ENCODE measurements at regions not wholly inside any gene's neighbourhood (a gene's known extent, or its start where the extent isn't known, plus 50 kb on each side); places are given as distances from the start of the nearest gene placed in this dataset.

DNA sequence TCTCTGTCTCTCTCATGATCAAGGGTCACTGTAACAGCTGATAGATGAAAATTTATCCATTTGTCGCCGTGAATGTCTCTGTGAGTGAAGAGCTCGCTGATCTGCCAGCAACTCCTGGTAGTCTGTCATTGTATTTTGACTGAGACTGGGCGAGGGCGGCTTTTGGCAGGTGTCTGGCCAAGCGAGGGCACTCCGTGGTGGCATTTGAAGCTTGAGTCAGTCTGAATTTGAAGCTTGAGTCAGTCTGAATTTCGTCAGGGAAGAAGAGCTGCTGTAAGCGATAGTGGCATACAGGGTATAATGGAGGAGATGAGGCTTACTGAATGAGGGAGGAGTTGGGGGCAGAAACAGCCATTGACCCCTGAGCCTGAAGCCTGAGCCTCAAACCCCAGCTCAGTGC lies 56.8 kb upstream of the FAM181A start:
- TF ChIP-seq, protein P1, sequence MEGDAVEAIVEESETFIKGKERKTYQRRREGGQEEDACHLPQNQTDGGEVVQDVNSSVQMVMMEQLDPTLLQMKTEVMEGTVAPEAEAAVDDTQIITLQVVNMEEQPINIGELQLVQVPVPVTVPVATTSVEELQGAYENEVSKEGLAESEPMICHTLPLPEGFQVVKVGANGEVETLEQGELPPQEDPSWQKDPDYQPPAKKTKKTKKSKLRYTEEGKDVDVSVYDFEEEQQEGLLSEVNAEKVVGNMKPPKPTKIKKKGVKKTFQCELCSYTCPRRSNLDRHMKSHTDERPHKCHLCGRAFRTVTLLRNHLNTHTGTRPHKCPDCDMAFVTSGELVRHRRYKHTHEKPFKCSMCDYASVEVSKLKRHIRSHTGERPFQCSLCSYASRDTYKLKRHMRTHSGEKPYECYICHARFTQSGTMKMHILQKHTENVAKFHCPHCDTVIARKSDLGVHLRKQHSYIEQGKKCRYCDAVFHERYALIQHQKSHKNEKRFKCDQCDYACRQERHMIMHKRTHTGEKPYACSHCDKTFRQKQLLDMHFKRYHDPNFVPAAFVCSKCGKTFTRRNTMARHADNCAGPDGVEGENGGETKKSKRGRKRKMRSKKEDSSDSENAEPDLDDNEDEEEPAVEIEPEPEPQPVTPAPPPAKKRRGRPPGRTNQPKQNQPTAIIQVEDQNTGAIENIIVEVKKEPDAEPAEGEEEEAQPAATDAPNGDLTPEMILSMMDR (IDR thresholded peaks at IDR 0.05; ENCODE audit: control extremely low read depth, extremely low read depth, low read depth, missing control alignments) = no peak
- ChIA-PET POLR2A (no interaction called here), CTCF (interaction anchor here (0.9 kb wide), 1 partner anchor 23 kb away, joined by 3 read pairs; no protein-coding TSS in a partner anchor)
- no peak for DNase-seq (ENCODE audit: extremely low spot score)

DNA sequence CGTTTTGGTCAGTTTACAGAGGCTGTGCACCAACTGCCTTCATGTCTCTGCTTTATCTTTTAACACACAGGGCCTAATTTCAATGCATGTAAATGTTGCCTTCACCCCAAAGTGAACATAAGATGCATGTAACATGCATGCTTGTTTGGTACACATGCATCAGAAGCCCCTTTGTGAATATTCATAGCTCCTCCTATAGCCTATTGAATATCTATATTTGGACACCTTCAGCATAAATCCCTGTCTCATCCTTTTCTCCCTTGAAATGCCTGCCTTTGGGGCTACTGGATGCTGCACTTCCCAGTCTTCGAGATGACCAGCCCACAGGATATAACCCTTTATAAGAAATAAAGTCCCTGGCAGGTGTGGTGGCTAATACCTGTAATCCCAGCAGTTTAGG lies 57.7 kb upstream of the FAM181A start:
- DNase-seq (ENCODE audit: extremely low spot score) = no peak
- POLR2A ChIA-PET = no interaction called here
- CTCF ChIA-PET = interaction anchor here (1.6 to 1.7 kb wide), 2 partner anchors 9 to 24 kb away, joined by 4 read pairs; no protein-coding TSS in a partner anchor
- TF ChIP-seq, protein P1 (IDR thresholded peaks at IDR 0.05; ENCODE audit: control extremely low read depth, extremely low read depth, low read depth, missing control alignments) = no peak

DNA sequence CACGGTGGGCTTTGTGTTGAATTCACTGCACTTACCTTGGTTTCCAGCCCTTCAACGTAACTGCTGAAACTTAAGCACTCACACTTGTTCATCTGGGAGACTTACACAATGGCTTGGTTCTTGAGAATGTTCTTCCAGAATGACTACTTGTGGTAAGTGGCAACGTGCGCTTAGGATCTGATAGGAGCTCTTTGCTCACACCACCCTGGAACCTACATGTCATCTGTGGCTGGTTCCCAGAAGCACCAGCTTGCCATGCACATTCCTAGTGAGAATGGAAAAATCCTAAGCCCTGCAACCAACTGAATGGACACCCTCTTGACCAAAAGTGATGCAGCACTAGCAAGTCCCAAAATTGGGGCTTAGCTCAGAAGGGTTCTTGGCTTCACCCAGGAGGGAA lies 59.0 kb upstream of the FAM181A start:
- ChIA-PET POLR2A (no interaction called here), CTCF (interaction anchor here (0.6 to 1.7 kb wide), 4 partner anchors 10 to 312 kb away, joined by 3 to 6 read pairs (median 4); no protein-coding TSS in a partner anchor)
- TF ChIP-seq, protein P1 (IDR thresholded peaks at IDR 0.05; ENCODE audit: control extremely low read depth, extremely low read depth, low read depth, missing control alignments) = no peak
- DNase-seq (ENCODE audit: extremely low spot score) = no peak

DNA sequence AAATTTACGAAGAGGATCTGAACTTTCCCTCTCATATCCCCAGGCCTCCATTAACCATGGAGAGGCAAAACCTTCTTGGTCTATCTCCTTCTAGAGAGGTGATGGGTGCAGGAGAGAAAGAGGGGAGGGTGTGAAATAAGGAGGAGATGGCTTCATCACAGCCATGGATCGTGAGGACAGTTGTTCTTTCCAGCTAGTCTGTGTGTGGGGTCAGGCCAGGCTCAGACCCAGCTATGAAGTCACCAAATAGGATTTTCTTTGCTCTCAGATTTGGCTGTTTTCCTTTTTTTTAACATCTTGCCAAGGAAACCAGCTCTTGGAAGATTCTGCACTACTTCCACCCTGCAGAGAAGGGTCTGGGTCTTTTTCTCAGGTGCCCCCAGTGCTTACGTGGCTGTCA lies 64.9 kb upstream of the FAM181A start:
- no peak for DNase-seq (ENCODE audit: extremely low spot score)
- ChIA-PET POLR2A (no interaction called here), CTCF (interaction anchor here (1.4 to 1.9 kb wide), 3 partner anchors 12 to 35 kb away, joined by 3 to 5 read pairs (median 3); no protein-coding TSS in a partner anchor)
- TF ChIP-seq, protein P1 (IDR thresholded peaks at IDR 0.05; ENCODE audit: control extremely low read depth, extremely low read depth, low read depth, missing control alignments) = no peak

DNA sequence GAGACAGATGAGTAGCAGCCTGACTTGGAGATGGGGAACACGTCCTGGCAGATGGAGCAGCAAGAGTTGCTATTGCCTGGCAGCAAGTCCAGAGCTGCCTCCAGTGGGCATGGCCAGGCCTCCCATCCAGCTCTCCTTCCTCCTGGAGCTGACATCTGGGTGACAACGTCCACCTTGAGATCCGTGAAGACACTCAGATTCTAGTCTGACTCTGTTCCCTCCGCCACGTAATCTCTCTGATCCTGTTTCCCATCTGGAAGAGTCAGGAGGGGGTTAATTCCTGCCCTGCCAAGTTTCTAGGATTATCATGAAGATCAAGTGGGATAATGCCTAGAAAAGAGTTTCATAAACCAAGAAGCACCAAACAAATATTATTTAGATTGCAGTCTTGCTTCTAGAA lies 65.3 kb upstream of the FAM181A start:
- no peak for DNase-seq (ENCODE audit: extremely low spot score)
- CTCF ChIA-PET = interaction anchor here (1.4 to 1.7 kb wide), 2 partner anchors 34 to 36 kb away, joined by 3 read pairs; no protein-coding TSS in a partner anchor
- TF ChIP-seq, protein P1 (IDR thresholded peaks at IDR 0.05; ENCODE audit: control extremely low read depth, extremely low read depth, low read depth, missing control alignments) = no peak
- POLR2A ChIA-PET = no interaction called here

DNA sequence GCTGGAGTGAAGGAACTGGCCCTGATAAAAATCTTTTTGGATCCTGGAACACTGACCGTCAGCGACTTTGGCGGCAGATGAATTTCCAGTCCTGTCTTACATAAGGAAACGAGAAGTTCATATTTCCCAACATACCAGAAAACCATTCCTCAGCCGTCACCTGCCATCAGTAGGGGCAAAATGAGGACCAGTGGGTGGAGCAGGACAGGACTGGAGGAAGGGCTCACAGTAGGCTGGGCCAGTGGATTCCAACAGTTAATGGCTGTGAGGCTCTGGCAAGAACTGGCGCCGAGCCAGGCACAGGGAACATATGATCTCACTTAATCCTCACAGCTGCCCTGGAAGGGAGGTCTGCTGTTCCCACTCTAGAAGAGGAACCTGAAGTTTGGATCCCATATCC lies 67.2 kb upstream of the FAM181A start:
- ChIA-PET POLR2A (no interaction called here), CTCF (no interaction called here)
- no peak for DNase-seq (ENCODE audit: extremely low spot score)
- TF ChIP-seq, protein P1 (IDR thresholded peaks at IDR 0.05; ENCODE audit: control extremely low read depth, extremely low read depth, low read depth, missing control alignments) = no peak

DNA sequence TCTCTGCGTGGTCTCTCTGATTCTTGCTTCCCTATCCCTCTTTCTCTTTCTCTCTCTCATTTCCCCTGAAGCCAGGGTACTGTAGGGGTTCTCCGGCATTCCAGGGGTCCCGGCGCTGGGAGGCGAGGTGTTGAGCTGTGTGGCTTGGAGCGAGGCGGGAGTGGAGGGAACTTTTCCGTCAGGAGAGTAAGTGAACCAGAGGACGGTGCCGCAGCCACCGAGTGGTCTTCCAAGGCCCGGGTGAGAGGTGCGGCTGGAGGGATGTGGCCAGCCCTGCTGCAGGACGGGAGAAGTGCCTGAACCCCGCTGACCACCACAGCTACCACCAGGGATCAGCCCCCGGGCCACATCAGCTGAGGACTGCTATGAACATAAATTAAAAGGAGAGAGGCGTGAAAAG lies 68.2 kb upstream of the FAM181A start:
- TF ChIP-seq, protein P1 (IDR thresholded peaks at IDR 0.05; ENCODE audit: control extremely low read depth, extremely low read depth, low read depth, missing control alignments) = no peak
- CTCF ChIA-PET = no interaction called here
- POLR2A ChIA-PET = no interaction called here
- DNase-seq (ENCODE audit: extremely low spot score) = no peak

Measured in GM10248 (cell line).